ENCODE measurements at regions not wholly inside any gene's neighbourhood (a gene's known extent, or its start where the extent isn't known, plus 50 kb on each side); places are given as distances from the start of the nearest gene placed in this dataset.

- no peak for DNase-seq (ENCODE audit: low read depth, low spot score)
- H3K4me3 ChIP-seq (ENCODE audit: low read depth, low read length): no peak overlapping the region
- in situ Hi-C loops (cut with HindIII; ENCODE audit: low sequenced_read_pairs): no loop called here
- TF ChIP-seq, protein P1, sequence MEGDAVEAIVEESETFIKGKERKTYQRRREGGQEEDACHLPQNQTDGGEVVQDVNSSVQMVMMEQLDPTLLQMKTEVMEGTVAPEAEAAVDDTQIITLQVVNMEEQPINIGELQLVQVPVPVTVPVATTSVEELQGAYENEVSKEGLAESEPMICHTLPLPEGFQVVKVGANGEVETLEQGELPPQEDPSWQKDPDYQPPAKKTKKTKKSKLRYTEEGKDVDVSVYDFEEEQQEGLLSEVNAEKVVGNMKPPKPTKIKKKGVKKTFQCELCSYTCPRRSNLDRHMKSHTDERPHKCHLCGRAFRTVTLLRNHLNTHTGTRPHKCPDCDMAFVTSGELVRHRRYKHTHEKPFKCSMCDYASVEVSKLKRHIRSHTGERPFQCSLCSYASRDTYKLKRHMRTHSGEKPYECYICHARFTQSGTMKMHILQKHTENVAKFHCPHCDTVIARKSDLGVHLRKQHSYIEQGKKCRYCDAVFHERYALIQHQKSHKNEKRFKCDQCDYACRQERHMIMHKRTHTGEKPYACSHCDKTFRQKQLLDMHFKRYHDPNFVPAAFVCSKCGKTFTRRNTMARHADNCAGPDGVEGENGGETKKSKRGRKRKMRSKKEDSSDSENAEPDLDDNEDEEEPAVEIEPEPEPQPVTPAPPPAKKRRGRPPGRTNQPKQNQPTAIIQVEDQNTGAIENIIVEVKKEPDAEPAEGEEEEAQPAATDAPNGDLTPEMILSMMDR (IDR thresholded peaks at IDR 0.05; ENCODE audit: low read depth, low read length): no peak
Measured at GRCh38 chr16:74015953-74016352, 280.7 kb upstream of the PSMD7 start.

DNA sequence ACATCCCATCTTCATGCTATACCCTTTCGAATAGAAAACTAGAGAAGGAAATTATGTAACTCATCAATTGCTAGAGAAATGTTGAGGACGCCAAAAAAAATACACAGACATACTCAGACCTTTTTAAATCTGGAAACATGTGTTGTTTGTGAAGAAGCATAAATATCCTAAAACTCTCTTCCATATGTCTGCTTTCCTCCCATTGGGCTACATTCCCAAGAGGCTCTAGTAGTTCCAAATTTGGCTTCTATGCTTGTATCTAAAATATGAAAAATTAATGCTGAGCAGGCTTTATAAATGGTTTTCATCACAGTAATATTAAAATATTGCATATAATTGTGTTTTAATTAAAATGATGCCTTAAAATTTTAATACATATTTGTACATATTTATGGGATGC, 297.9 kb upstream of the PSMD7 start:
- TF ChIP-seq, protein P1 (IDR thresholded peaks at IDR 0.05; ENCODE audit: low read depth, low read length): no peak
- in situ Hi-C loops (cut with HindIII; ENCODE audit: low sequenced_read_pairs): no loop called here
- no peak overlapping the region for H3K4me3 ChIP-seq (ENCODE audit: low read depth, low read length)
- no peak for DNase-seq (ENCODE audit: low read depth, low spot score)

DNA sequence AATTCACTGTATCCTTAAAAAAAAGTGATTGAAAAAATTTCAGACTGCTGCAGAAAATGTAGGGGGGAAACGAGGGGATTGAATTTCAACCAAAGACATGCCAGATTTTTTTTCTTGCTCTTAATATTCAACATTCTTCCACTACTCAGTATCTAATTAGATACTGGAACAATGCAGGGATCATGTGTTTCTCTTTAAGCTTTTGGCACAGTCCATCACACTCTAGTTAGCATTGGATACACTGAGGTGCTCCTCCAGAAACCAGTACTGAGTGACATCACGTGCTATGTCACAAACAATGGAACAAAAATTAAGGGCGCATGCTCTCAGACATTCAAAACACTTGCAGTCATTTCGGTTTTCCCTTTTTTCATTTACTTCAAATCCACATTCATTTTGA, 298.6 kb upstream of the PSMD7 start:
- in situ Hi-C loops (cut with HindIII; ENCODE audit: low sequenced_read_pairs): no loop called here
- no peak for DNase-seq (ENCODE audit: low read depth, low spot score)
- TF ChIP-seq, protein P1 (IDR thresholded peaks at IDR 0.05; ENCODE audit: low read depth, low read length): no peak
- no peak overlapping the region for H3K4me3 ChIP-seq (ENCODE audit: low read depth, low read length)

- TF ChIP-seq, protein P1 (IDR thresholded peaks at IDR 0.05; ENCODE audit: low read depth, low read length): no peak
- in situ Hi-C loops (cut with HindIII; ENCODE audit: low sequenced_read_pairs): no loop called here
- no peak overlapping the region for H3K4me3 ChIP-seq (ENCODE audit: low read depth, low read length)
- no peak for DNase-seq (ENCODE audit: low read depth, low spot score)
Measured at GRCh38 chr16:73997340-73997711, 299.3 kb upstream of the PSMD7 start.

DNA sequence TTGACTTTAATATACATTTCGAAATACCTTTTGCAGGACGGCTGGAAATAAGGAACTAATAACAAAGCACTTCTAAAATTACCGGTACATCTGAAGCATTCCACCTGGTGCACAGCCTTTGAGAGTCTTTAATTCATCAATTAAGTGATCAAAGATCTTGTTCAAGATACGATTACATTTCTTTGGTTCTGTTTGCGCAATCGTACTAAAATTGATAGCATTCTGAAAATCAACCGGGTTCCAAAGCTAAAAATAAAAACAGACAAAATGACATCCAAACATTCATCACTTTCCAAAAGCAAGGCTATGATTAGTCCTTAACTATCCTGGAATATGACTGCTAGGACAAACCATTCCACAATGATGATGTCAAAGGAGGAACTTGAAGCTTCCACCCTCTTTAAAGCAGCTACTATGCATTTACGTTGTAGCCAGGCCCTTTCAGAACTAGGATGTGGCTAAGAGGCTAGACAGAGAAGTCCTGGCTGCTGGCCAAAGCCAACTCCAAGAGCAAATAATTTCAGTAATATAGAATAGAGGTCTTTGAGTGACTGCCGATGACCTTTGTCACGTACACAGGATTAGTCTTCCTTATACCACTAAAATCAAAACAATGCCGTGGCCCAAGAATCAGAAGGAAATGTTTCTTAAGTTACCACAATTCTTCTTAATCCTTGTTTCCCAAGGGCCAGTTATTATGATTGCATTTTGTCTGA, 299.8 kb upstream of the PSMD7 start:
- in situ Hi-C loops (cut with HindIII; ENCODE audit: low sequenced_read_pairs): no loop called here
- no peak for DNase-seq (ENCODE audit: low read depth, low spot score)
- TF ChIP-seq, protein P1 (IDR thresholded peaks at IDR 0.05; ENCODE audit: low read depth, low read length): no peak
- no peak overlapping the region for H3K4me3 ChIP-seq (ENCODE audit: low read depth, low read length)

DNA sequence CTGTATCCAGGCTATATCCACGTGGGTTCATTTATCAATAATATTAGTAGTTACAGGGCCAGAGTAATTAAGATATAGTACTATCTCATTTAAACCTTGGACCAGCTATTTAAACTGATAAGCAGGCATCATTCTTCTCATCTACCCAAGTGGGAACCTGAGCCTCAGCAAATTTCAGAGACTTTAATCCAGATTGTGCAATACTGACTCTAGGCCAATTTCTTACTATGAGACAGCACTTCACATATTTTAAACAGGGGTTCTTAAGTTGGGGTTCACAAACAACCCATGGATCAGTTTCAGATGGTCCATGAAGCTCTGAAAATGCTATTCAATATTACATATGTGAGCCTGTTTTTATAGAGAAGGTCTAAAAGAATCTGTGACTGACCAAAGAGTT, 302.7 kb upstream of the PSMD7 start:
- TF ChIP-seq, protein P1 (IDR thresholded peaks at IDR 0.05; ENCODE audit: low read depth, low read length): no peak
- in situ Hi-C loops (cut with HindIII; ENCODE audit: low sequenced_read_pairs): no loop called here
- DNase-seq (ENCODE audit: low read depth, low spot score): no peak
- no peak overlapping the region for H3K4me3 ChIP-seq (ENCODE audit: low read depth, low read length)
